GM23338 (cell line): ENCODE measurements at regions not wholly inside any gene's neighbourhood (a gene's known extent, or its start where the extent isn't known, plus 50 kb on each side); places are given as distances from the start of the nearest gene placed in this dataset.

Experiments used
- ATAC-seq: fragments of 200-7000 bp; cut with Tn5 transposase; 3 replicates; pipeline ENCODE4 v1.9.1; 2020
- DNase-seq: peaks from one replicate; pipeline ENCODE4 v3.0.0-alpha.2; 2015; ENCODE audit warnings: low spot score
- H2AFZ ChIP-seq: fragments of 200-600 bp; sonication (generic); 2 replicates; pipeline ENCODE4 v1.8.0; 2016; ENCODE audit warnings: antibody characterized with exemption, mild to moderate bottlenecking, moderate library complexity
- H3F3A ChIP-seq: fragments of 200-600 bp; sonication (generic); replicated peaks from 2 replicates; pipeline ENCODE4 v1.8.0; 2017; ENCODE audit warnings: antibody characterized with exemption, mixed run types, low read depth
- H3K27ac ChIP-seq: fragments of 200-600 bp; sonication (generic); 2 replicates; pipeline ENCODE4 v1.6.1; 2016; ENCODE audit warnings: low read depth
- H3K27me3 ChIP-seq: fragments of 200-600 bp; sonication (generic); 2 replicates; pipeline ENCODE4 v1.8.0; 2016; ENCODE audit warnings: mild to moderate bottlenecking, mixed run types, moderate library complexity; ENCODE audit not compliant: insufficient read depth
- H3K36me3 ChIP-seq: fragments of 200-600 bp; sonication (generic); 2 replicates; pipeline ENCODE4 v1.8.0; 2016; ENCODE audit warnings: mild to moderate bottlenecking; ENCODE audit not compliant: insufficient read depth
- H3K4me1 ChIP-seq: fragments of 200-600 bp; sonication (generic); 2 replicates; pipeline ENCODE4 v1.8.0; 2016; ENCODE audit warnings: mild to moderate bottlenecking, moderate library complexity; ENCODE audit not compliant: insufficient read depth
- H3K4me2 ChIP-seq: fragments of 200-600 bp; sonication (generic); 2 replicates; pipeline ENCODE4 v1.7.1; 2017; ENCODE audit warnings: mixed run types
- H3K4me3 ChIP-seq: fragments of 200-600 bp; sonication (generic); 2 replicates; pipeline ENCODE4 v1.6.1; 2016; ENCODE audit warnings: mixed run types
- H3K79me2 ChIP-seq: fragments of 200-600 bp; sonication (generic); replicated peaks from 2 replicates; pipeline ENCODE4 v1.8.0; 2017; ENCODE audit warnings: mild to moderate bottlenecking; ENCODE audit not compliant: insufficient read depth
- H3K9me2 ChIP-seq: fragments of 200-600 bp; sonication (generic); 2 replicates; pipeline ENCODE4 v1.8.0; 2017; ENCODE audit not compliant: insufficient read depth
- H4K20me1 ChIP-seq: fragments of 200-600 bp; sonication (generic); replicated peaks from 2 replicates; pipeline ENCODE4 v1.8.0; 2017; ENCODE audit warnings: mild to moderate bottlenecking; ENCODE audit not compliant: insufficient read depth
- H3K27ac Mint-ChIP-seq: 2 replicates; pipeline ENCODE4 v1.8.0; 2020; ENCODE audit warnings: inconsistent platforms, mild to moderate bottlenecking, moderate library complexity, mixed read lengths
- H3K27me3 Mint-ChIP-seq: 3 replicates; pipeline ENCODE4 v1.8.0; 2022; ENCODE audit warnings: low read depth, mild to moderate bottlenecking, moderate library complexity, mixed read lengths, inconsistent platforms; ENCODE audit not compliant: insufficient read depth, poor library complexity
- H3K36me3 Mint-ChIP-seq: 3 replicates; pipeline ENCODE4 v1.8.0; 2021; ENCODE audit warnings: low read depth, mild to moderate bottlenecking, inconsistent platforms, moderate library complexity, mixed read lengths
- H3K4me1 Mint-ChIP-seq: 3 replicates; pipeline ENCODE4 v1.8.0; 2020; ENCODE audit warnings: mild to moderate bottlenecking, inconsistent platforms, mixed read lengths
- H3K4me3 Mint-ChIP-seq: 3 replicates; pipeline ENCODE4 v1.8.0; 2021; ENCODE audit warnings: moderate library complexity, mild to moderate bottlenecking, inconsistent platforms, mixed read lengths
- H3K9me3 Mint-ChIP-seq: 3 replicates; pipeline ENCODE4 v1.8.0; 2020; ENCODE audit warnings: moderate library complexity, mild to moderate bottlenecking, inconsistent platforms, mixed read lengths
- CTCF ChIP-seq, 2 experiments: fragments of 200-600 bp in 1 of 2; sonication (generic) in 1 of 2; conservative IDR thresholded peaks; 2 replicates each; pipeline versions ENCODE4 v1.5.1 to v1.6.1; 2016 to 2017; ENCODE audit warnings: antibody characterized with exemption in 2 of 2, low read depth in 2 of 2, mild to moderate bottlenecking in 2 of 2, moderate library complexity in 1 of 2
- ETS1 ChIP-seq: IDR thresholded peaks from 2 replicates; pipeline ENCODE4 v1.6.1; 2016; ENCODE audit warnings: antibody characterized with exemption
- JUNB ChIP-seq: IDR thresholded peaks from one replicate; pipeline ENCODE4 v1.6.1; 2016; ENCODE audit warnings: antibody characterized with exemption; ENCODE audit not compliant: unreplicated experiment
- NANOG ChIP-seq: IDR thresholded peaks from 2 replicates; pipeline ENCODE4 v1.6.1; 2016; ENCODE audit warnings: antibody characterized with exemption, borderline replicate concordance
- POLR2AphosphoS5 ChIP-seq: IDR thresholded peaks from 2 replicates; pipeline ENCODE4 v1.6.1; 2016; ENCODE audit warnings: antibody characterized with exemption, low read depth
- ZNF114 ChIP-seq: fragments of 250-450 bp; sonication (Bioruptor Pico); IDR thresholded peaks from 2 replicates; pipeline ENCODE4 v1.5.0; 2020; ENCODE audit warnings: mild to moderate bottlenecking, moderate library complexity
- ZNF331 ChIP-seq: fragments of 250-450 bp; sonication (Bioruptor Pico); IDR thresholded peaks from 2 replicates; pipeline ENCODE4 v1.5.0; 2020; ENCODE audit warnings: low read depth, mild to moderate bottlenecking, moderate library complexity
- TF ChIP-seq, protein P1 (sequence below): fragments of 250-450 bp; sonication (Bioruptor Pico); IDR thresholded peaks from 2 replicates; pipeline ENCODE4 v1.5.0; 2020; ENCODE audit warnings: mild to moderate bottlenecking, moderate library complexity

DNA sequence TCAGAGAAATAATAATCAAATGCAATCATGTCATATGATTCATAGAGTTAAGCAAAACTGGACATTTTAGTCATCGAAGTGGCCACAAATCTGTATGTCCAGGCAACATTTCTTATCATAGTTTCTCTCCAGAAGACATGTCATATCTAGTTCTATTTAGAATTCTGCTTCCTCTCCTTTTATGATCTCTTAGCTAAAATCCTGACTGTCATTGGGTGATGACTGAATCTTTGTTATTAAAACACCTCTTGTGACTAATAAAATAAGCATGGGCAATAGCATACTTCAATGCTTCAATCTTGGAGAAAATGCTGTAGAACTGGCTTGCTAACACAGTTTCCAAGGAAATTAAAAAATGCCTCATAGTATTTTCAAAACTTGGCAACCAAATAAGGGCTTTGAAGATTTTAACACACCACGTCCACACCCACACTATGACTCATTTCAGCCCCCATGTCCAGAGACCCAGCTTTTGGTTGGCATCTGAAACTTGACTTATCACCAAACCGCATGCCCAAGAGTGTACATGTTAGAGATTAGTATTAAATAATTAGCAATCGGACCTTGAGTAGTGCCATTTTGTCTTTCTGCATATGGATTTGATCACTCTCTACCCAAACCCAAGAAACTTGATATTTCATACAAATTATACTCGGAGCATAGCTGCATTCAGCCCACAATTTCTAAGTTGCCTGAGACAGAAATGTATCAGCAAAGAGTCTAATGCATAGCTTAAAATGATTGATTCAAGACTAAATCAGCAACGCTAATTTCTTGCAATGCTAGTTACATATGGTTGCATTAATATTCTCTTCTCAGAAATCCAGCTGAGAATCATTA is 106.5 kb upstream of the ETAA1 start:
- no peaks in the 10 kb centered on the region for H3K36me3 Mint-ChIP-seq
- H3K4me3 Mint-ChIP-seq: no peak overlapping the region

More for the DNA sequence above, 106.5 kb upstream of the ETAA1 start:
- no peak overlapping the region for H3K27ac Mint-ChIP-seq
- no peaks in the 10 kb centered on the region for H3K27me3 ChIP-seq
- no peak overlapping the region for H3K4me2 ChIP-seq
- no peak overlapping the region for H3K27ac ChIP-seq
- no peaks in the 10 kb centered on the region for H3K27me3 Mint-ChIP-seq
- H3K4me1 Mint-ChIP-seq: peaks cover 2% of the 10 kb centered on the region; the same call in 1 of the 3 replicates
- no peak overlapping the region for H2AFZ ChIP-seq
- H3K9me3 Mint-ChIP-seq: no peaks in the 10 kb centered on the region
- no peaks in the 10 kb centered on the region for H3K79me2 ChIP-seq
- no peaks in the 10 kb centered on the region for H3K36me3 ChIP-seq
- H3K4me3 ChIP-seq: no peak overlapping the region
- H3F3A ChIP-seq: no peaks in the 10 kb centered on the region
- TF ChIP-seq NANOG (no peak), ETS1 (no peak), POLR2AphosphoS5 (no peak), CTCF (conservative IDR thresholded peaks at IDR 0.05; ENCODE audit: low read depth in 2 of 2) (no peak), ZNF114 (no peak), JUNB (no peak), ZNF331 (CRISPR knock-in tag) (no peak)
- TF ChIP-seq, protein P1, sequence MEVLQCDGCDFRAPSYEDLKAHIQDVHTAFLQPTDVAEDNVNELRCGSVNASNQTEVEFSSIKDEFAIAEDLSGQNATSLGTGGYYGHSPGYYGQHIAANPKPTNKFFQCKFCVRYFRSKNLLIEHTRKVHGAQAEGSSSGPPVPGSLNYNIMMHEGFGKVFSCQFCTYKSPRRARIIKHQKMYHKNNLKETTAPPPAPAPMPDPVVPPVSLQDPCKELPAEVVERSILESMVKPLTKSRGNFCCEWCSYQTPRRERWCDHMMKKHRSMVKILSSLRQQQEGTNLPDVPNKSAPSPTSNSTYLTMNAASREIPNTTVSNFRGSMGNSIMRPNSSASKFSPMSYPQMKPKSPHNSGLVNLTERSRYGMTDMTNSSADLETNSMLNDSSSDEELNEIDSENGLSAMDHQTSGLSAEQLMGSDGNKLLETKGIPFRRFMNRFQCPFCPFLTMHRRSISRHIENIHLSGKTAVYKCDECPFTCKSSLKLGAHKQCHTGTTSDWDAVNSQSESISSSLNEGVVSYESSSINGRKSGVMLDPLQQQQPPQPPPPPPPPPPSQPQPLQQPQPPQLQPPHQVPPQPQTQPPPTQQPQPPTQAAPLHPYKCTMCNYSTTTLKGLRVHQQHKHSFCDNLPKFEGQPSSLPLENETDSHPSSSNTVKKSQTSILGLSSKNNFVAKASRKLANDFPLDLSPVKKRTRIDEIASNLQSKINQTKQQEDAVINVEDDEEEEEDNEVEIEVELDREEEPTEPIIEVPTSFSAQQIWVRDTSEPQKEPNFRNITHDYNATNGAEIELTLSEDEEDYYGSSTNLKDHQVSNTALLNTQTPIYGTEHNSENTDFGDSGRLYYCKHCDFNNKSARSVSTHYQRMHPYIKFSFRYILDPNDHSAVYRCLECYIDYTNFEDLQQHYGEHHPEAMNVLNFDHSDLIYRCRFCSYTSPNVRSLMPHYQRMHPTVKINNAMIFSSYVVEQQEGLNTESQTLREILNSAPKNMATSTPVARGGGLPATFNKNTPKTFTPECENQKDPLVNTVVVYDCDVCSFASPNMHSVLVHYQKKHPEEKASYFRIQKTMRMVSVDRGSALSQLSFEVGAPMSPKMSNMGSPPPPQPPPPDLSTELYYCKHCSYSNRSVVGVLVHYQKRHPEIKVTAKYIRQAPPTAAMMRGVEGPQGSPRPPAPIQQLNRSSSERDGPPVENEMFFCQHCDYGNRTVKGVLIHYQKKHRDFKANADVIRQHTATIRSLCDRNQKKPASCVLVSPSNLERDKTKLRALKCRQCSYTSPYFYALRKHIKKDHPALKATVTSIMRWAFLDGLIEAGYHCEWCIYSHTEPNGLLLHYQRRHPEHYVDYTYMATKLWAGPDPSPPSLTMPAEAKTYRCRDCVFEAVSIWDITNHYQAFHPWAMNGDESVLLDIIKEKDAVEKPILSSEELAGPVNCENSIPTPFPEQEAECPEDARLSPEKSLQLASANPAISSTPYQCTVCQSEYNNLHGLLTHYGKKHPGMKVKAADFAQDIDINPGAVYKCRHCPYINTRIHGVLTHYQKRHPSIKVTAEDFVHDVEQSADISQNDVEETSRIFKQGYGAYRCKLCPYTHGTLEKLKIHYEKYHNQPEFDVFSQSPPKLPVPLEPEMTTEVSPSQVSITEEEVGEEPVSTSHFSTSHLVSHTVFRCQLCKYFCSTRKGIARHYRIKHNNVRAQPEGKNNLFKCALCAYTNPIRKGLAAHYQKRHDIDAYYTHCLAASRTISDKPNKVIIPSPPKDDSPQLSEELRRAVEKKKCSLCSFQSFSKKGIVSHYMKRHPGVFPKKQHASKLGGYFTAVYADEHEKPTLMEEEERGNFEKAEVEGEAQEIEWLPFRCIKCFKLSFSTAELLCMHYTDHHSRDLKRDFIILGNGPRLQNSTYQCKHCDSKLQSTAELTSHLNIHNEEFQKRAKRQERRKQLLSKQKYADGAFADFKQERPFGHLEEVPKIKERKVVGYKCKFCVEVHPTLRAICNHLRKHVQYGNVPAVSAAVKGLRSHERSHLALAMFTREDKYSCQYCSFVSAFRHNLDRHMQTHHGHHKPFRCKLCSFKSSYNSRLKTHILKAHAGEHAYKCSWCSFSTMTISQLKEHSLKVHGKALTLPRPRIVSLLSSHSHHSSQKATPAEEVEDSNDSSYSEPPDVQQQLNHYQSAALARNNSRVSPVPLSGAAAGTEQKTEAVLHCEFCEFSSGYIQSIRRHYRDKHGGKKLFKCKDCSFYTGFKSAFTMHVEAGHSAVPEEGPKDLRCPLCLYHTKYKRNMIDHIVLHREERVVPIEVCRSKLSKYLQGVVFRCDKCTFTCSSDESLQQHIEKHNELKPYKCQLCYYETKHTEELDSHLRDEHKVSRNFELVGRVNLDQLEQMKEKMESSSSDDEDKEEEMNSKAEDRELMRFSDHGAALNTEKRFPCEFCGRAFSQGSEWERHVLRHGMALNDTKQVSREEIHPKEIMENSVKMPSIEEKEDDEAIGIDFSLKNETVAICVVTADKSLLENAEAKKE: no peak
- DNase-seq (no peak), ATAC-seq (no peak)
- no peaks in the 10 kb centered on the region; the same call in 1 of the 2 replicates for H3K4me1 ChIP-seq
- H4K20me1 ChIP-seq: no peaks in the 10 kb centered on the region
- H3K9me2 ChIP-seq: peaks cover 3% of the 10 kb centered on the region; the same call in 1 of the 2 replicates
